ENCODE measurements at regions not wholly inside any gene's neighbourhood (a gene's known extent, or its start where the extent isn't known, plus 50 kb on each side); places are given as distances from the start of the nearest gene placed in this dataset.

DNA sequence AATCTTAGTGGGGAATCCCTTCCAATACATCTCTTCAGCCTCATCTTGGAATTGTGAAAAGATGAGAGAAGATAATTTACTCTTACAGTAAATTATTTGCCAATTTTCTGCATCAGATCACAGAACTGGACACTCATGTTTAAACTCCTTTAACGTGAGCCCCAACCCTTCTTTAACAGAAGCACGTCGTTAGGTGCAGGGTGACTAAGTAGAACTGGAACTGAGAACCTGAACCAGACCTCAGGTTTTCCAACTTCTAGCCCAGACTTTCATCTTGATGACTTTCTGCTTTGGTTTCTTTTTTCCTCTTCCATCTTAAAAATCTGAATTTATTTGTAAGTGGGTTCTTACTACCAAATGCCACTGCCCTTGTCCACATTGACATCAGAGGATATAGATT is 57.2 kb upstream of the LYZL2 start:
- no peak overlapping the region for H3K4me3 ChIP-seq (replicated peaks in 1 of 3; ENCODE audit: insufficient read depth in 1 of 3, low read depth in 2 of 3, low read length in 3 of 3)
- no peak for ATAC-seq
- intact Hi-C loops (cut with micrococcal nuclease; ENCODE audit: unreplicated experiment), result no loop called here
- no peaks in the 10 kb centered on the region for H3K9me3 ChIP-seq (ENCODE audit: low read length)
- POLR2A ChIA-PET, result no interaction called here
- H2AFZ ChIP-seq (ENCODE audit: low read length), result no peak overlapping the region
- FAIRE-seq, result no peak
- DNase-seq (ENCODE audit: low spot score), result no peak
- H3K36me3 ChIP-seq (replicated peaks in 1 of 2; ENCODE audit: control insufficient read depth in 1 of 2, insufficient read depth in 2 of 2, low read length in 2 of 2), result no peaks in the 10 kb centered on the region
- no peaks in the 10 kb centered on the region for H3K4me1 ChIP-seq (ENCODE audit: insufficient read depth, low read length)
- no peak overlapping the region for H3K27ac ChIP-seq (ENCODE audit: extremely low read length, insufficient read depth, low read length)
- H3K4me2 ChIP-seq (ENCODE audit: low read depth, low read length), result no peak overlapping the region
- peaks cover 0 to 26% of the 10 kb centered on the region in 2 experiments; a peak in 1 of 5 replicates for H3K27me3 ChIP-seq (ENCODE audit: control insufficient read depth in 1 of 2, insufficient read depth in 2 of 2, low read length in 2 of 2)
- no TSS peak for BruUV-seq (replicated peaks)
- WGBS (ENCODE audit: low lambda C conversion rate), result 0% methylated on average over 3 of the region's 3 CpGs
- no peaks in the 10 kb centered on the region for H4K20me1 ChIP-seq (ENCODE audit: insufficient read depth, low read length)
- no peaks in the 10 kb centered on the region for H3K79me2 ChIP-seq (ENCODE audit: insufficient read depth, low read length)
- CTCF ChIA-PET (ENCODE audit: low intra/inter-chr PET ratio, low total read pairs), result no interaction called here
- no peak overlapping the region for H3K9ac ChIP-seq (ENCODE audit: insufficient read depth, low read depth, low read length)
- TF ChIP-seq ZNF605 (CRISPR knock-in tag; IDR thresholded peaks at IDR 0.05), result no peak
- no peak for TF ChIP-seq TP53 (CRISPR knock-in tag; conservative IDR thresholded peaks at IDR 0.05)
- TF ChIP-seq, protein P1, sequence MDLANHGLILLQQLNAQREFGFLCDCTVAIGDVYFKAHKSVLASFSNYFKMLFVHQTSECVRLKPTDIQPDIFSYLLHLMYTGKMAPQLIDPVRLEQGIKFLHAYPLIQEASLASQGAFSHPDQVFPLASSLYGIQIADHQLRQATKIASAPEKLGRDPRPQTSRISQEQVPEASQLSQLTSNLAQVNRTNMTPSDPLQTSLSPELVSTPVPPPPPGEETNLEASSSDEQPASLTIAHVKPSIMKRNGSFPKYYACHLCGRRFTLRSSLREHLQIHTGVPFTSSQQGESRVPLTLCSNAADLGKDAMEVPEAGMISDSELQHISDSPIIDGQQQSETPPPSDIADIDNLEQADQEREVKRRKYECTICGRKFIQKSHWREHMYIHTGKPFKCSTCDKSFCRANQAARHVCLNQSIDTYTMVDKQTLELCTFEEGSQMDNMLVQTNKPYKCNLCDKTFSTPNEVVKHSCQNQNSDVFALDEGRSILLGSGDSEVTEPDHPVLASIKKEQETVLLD (CRISPR knock-in tag; IDR thresholded peaks at IDR 0.05; ENCODE audit: low read depth), result no peak
- TF ChIP-seq GPN1 (CRISPR knock-in tag; IDR thresholded peaks at IDR 0.05; ENCODE audit: borderline replicate concordance), result no peak
- no peak for TF ChIP-seq HOXA3 (CRISPR knock-in tag; IDR thresholded peaks at IDR 0.05)
- no peak for TF ChIP-seq FOXO1 (CRISPR knock-in tag; IDR thresholded peaks at IDR 0.05)
- no peak for TF ChIP-seq MAF1 (CRISPR knock-in tag; IDR thresholded peaks at IDR 0.05; ENCODE audit: borderline replicate concordance)
- TF ChIP-seq HIVEP1 (CRISPR knock-in tag; IDR thresholded peaks at IDR 0.05), result no peak
- no peak for TF ChIP-seq MIXL1 (CRISPR knock-in tag; IDR thresholded peaks at IDR 0.05)
- TF ChIP-seq, protein P2, sequence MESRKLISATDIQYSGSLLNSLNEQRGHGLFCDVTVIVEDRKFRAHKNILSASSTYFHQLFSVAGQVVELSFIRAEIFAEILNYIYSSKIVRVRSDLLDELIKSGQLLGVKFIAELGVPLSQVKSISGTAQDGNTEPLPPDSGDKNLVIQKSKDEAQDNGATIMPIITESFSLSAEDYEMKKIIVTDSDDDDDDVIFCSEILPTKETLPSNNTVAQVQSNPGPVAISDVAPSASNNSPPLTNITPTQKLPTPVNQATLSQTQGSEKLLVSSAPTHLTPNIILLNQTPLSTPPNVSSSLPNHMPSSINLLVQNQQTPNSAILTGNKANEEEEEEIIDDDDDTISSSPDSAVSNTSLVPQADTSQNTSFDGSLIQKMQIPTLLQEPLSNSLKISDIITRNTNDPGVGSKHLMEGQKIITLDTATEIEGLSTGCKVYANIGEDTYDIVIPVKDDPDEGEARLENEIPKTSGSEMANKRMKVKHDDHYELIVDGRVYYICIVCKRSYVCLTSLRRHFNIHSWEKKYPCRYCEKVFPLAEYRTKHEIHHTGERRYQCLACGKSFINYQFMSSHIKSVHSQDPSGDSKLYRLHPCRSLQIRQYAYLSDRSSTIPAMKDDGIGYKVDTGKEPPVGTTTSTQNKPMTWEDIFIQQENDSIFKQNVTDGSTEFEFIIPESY (CRISPR knock-in tag; IDR thresholded peaks at IDR 0.05), result no peak
- TF ChIP-seq FOSL1 (CRISPR knock-in tag; IDR thresholded peaks at IDR 0.05; ENCODE audit: borderline replicate concordance), result no peak
- no peak for TF ChIP-seq ZFP1 (CRISPR knock-in tag; IDR thresholded peaks at IDR 0.05)
- TF ChIP-seq, protein P3, sequence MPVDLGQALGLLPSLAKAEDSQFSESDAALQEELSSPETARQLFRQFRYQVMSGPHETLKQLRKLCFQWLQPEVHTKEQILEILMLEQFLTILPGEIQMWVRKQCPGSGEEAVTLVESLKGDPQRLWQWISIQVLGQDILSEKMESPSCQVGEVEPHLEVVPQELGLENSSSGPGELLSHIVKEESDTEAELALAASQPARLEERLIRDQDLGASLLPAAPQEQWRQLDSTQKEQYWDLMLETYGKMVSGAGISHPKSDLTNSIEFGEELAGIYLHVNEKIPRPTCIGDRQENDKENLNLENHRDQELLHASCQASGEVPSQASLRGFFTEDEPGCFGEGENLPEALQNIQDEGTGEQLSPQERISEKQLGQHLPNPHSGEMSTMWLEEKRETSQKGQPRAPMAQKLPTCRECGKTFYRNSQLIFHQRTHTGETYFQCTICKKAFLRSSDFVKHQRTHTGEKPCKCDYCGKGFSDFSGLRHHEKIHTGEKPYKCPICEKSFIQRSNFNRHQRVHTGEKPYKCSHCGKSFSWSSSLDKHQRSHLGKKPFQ (CRISPR knock-in tag; IDR thresholded peaks at IDR 0.05; ENCODE audit: insufficient replicate concordance), result no peak
- in situ Hi-C loops (cut with HindIII; ENCODE audit: extremely low pct_ligation_motif_present, low pct_unique_long_range_greater_than_20kb), result loop anchor here (5.0 kb wide), 1 partner anchor 1189 kb away; no protein-coding TSS in a partner anchor

Measured in HepG2 (cell line).